ENCODE measurements at regions not wholly inside any gene's neighbourhood (a gene's known extent, or its start where the extent isn't known, plus 50 kb on each side); places are given as distances from the start of the nearest gene placed in this dataset.

GRCh38 chr2:4420032-4420431 is 716.7 kb downstream of the DCDC2C start:
- CTCF ChIA-PET: no interaction called here
- Mint-ChIP-seq H3K27me3 (ENCODE audit: low read depth) (no peaks in the 10 kb centered on the region), H3K27ac (no peak overlapping the region), H3K4me1 (ENCODE audit: low read depth) (no peaks in the 10 kb centered on the region), H3K36me3 (ENCODE audit: low read depth) (no peaks in the 10 kb centered on the region), H3K4me3 (no peak overlapping the region), H3K9me3 (ENCODE audit: insufficient read depth) (peaks cover 5% of the 10 kb centered on the region)
- no peak for ATAC-seq
- POLR2A ChIA-PET: no interaction called here
- no peak for DNase-seq

- Mint-ChIP-seq H3K27me3 (ENCODE audit: low read depth) (no peaks in the 10 kb centered on the region), H3K4me3 (no peak overlapping the region), H3K9me3 (ENCODE audit: insufficient read depth) (peaks cover 5% of the 10 kb centered on the region), H3K4me1 (ENCODE audit: low read depth) (no peaks in the 10 kb centered on the region), H3K27ac (no peak overlapping the region), H3K36me3 (ENCODE audit: low read depth) (no peaks in the 10 kb centered on the region)
- CTCF ChIA-PET: no interaction called here
- ATAC-seq: no peak
- no peak for DNase-seq
- POLR2A ChIA-PET: no interaction called here
Observed at GRCh38 chr2:4424153-4424552, 720.8 kb downstream of the DCDC2C start.

- H3K36me3 Mint-ChIP-seq (ENCODE audit: low read depth): no peaks in the 10 kb centered on the region
- CTCF ChIA-PET: no interaction called here
- no peak overlapping the region for H3K4me3 Mint-ChIP-seq
- ATAC-seq (no peak), DNase-seq (no peak)
- no peaks in the 10 kb centered on the region for H3K27me3 Mint-ChIP-seq (ENCODE audit: low read depth)
- no peaks in the 10 kb centered on the region for H3K4me1 Mint-ChIP-seq (ENCODE audit: low read depth)
- H3K27ac Mint-ChIP-seq: no peak overlapping the region
- POLR2A ChIA-PET: no interaction called here
- no peaks in the 10 kb centered on the region for H3K9me3 Mint-ChIP-seq (ENCODE audit: insufficient read depth)
Observed at GRCh38 chr2:4427083-4427482, 723.7 kb downstream of the DCDC2C start.

DNA sequence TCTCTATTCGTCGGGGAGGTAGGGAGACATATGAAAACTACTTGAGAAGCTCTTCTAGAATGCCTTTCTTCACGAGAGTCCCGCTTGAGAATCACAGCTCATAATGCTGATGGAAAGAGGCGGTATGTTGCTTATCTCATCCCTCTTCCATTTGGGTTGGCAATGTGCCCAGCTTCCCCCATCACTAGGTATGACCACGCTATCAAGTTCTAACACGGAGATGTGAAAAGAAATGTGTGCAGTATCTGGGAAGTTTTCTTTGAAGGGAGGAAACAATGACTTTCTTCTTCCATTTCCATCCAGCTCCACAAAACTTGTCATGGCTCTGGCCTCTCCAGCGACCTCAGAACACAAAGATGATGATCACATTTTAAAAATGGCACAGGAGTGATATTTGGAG is 742.4 kb downstream of the DCDC2C start:
- Mint-ChIP-seq H3K9me3 (ENCODE audit: insufficient read depth) (peaks cover 11% of the 10 kb centered on the region), H3K4me1 (ENCODE audit: low read depth) (no peaks in the 10 kb centered on the region), H3K27me3 (ENCODE audit: low read depth) (no peaks in the 10 kb centered on the region), H3K36me3 (ENCODE audit: low read depth) (no peaks in the 10 kb centered on the region), H3K27ac (no peak overlapping the region), H3K4me3 (no peak overlapping the region)
- ChIA-PET CTCF (no interaction called here), POLR2A (no interaction called here)
- ATAC-seq (no peak), DNase-seq (no peak)

DNA sequence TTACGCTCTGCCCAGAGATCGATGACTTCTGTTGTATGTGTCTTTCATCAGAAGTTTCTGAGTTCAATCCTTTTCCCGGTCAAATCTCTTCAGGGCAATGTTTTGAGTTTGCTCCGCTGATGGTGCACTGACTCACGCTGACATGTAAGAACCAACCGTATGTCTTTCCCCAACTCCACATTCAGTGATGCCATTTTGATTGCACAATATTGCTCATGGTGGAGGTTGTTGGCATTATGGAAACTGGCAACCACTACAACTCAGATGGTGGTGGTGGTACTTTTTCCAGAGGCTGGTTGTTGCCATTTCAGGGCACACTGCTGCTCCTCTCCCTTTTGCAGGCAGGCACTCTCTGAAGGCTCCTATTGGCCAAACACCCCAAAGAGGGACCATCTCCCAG is 751.5 kb downstream of the DCDC2C start:
- ChIA-PET CTCF (no interaction called here), POLR2A (no interaction called here)
- no peaks in the 10 kb centered on the region for H3K4me1 Mint-ChIP-seq (ENCODE audit: low read depth)
- DNase-seq: no peak
- H3K36me3 Mint-ChIP-seq (ENCODE audit: low read depth): no peaks in the 10 kb centered on the region
- H3K9me3 Mint-ChIP-seq (ENCODE audit: insufficient read depth): peaks cover 8% of the 10 kb centered on the region
- H3K27ac Mint-ChIP-seq: no peak overlapping the region
- no peak overlapping the region for H3K4me3 Mint-ChIP-seq
- ATAC-seq: no peak
- H3K27me3 Mint-ChIP-seq (ENCODE audit: low read depth): no peaks in the 10 kb centered on the region

DNA sequence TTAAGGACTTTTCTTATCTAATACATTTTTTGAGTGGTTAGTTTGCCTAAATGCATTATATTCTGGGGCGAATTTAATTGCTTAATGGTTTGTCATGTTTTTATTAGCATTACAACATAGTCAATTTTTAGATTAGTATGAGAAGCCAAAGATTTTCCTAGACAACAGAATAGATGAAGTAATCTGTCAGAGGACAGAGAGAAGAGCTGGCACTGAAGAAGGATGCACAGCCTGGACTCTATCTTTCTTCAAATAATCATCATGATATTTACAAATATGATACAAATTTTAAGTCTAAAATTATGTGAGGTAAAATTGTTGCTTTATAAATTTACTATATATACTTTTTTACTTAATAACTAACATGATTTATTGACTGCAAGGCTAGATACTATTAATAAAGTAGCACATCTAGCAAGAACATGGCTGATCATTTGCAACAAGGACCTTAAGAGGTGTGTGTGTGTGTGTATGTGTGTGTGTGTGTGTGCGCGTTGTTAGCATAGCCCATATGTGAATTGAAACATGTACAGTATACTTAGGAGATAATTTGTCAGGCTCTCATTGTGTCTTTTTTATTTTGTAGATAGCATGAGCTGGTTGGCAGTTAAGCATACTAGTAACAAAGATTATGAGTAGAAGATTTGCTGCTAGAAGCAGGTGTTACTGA is 752.2 kb downstream of the DCDC2C start:
- peaks cover 8% of the 10 kb centered on the region for H3K9me3 Mint-ChIP-seq (ENCODE audit: insufficient read depth)
- H3K4me3 Mint-ChIP-seq: no peak overlapping the region
- DNase-seq (no peak), ATAC-seq (no peak)
- ChIA-PET POLR2A (no interaction called here), CTCF (no interaction called here)
- no peaks in the 10 kb centered on the region for H3K4me1 Mint-ChIP-seq (ENCODE audit: low read depth)
- H3K27ac Mint-ChIP-seq: no peak overlapping the region
- H3K27me3 Mint-ChIP-seq (ENCODE audit: low read depth): no peaks in the 10 kb centered on the region
- H3K36me3 Mint-ChIP-seq (ENCODE audit: low read depth): no peaks in the 10 kb centered on the region

- H3K4me1 Mint-ChIP-seq (ENCODE audit: low read depth): no peaks in the 10 kb centered on the region
- H3K27me3 Mint-ChIP-seq (ENCODE audit: low read depth): no peaks in the 10 kb centered on the region
- no peak overlapping the region for H3K4me3 Mint-ChIP-seq
- peaks cover 12% of the 10 kb centered on the region for H3K9me3 Mint-ChIP-seq (ENCODE audit: insufficient read depth)
- DNase-seq (no peak), ATAC-seq (no peak)
- ChIA-PET CTCF (no interaction called here), POLR2A (no interaction called here)
- no peak overlapping the region for H3K27ac Mint-ChIP-seq
- no peaks in the 10 kb centered on the region for H3K36me3 Mint-ChIP-seq (ENCODE audit: low read depth)
Observed at GRCh38 chr2:4464634-4465266, 761.4 kb downstream of the DCDC2C start.

DNA sequence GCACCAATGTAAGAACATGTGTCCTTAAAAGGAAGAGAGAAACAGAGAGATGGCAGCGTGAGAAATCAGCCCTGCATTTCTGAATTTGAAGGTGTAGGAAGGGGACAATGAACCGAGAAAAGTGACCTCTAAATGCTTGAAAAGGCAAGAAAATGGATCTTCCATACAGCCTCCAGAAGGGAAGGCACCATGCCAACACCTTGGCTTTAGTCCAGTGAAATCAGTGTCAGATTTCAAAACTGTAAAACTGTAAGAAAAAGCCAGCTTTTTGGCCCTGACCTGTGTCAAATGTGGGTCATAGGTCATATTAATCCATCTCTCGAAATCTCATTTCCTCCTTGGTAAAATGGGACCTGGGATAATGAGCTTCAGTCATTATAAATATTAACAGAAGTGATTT is 762.3 kb downstream of the DCDC2C start:
- ATAC-seq: no peak

DNA sequence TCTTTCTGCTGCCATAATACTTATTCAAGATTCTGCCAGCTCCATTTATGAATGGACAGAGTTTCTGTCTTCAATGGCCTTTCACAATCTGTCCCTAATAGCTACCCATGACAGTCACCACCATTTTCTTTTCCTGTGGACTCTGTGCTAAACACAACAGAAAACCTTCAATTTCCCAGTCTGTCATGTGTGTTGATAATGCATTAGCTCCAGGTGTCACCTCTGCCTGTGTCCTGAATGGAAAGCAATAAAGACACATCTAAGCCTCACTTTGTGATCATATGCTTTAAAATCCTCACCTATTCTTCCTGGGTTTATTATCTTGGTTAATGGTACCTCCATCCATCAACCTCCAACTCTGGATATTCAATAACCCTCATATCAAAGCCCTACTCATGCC is 772.2 kb downstream of the DCDC2C start:
- ATAC-seq (no peak), DNase-seq (no peak)
- Mint-ChIP-seq H3K4me3 (no peak overlapping the region), H3K9me3 (ENCODE audit: insufficient read depth) (peaks cover 3% of the 10 kb centered on the region), H3K27ac (no peak overlapping the region), H3K27me3 (ENCODE audit: low read depth) (no peaks in the 10 kb centered on the region), H3K4me1 (ENCODE audit: low read depth) (no peaks in the 10 kb centered on the region), H3K36me3 (ENCODE audit: low read depth) (no peaks in the 10 kb centered on the region)
- CTCF ChIA-PET: no interaction called here
- POLR2A ChIA-PET: no interaction called here

More for the DNA sequence above, 762.3 kb downstream of the DCDC2C start:
- POLR2A ChIA-PET: no interaction called here
- Mint-ChIP-seq H3K27me3 (ENCODE audit: low read depth) (no peaks in the 10 kb centered on the region), H3K27ac (no peak overlapping the region), H3K9me3 (ENCODE audit: insufficient read depth) (peaks cover 12% of the 10 kb centered on the region), H3K36me3 (ENCODE audit: low read depth) (no peaks in the 10 kb centered on the region), H3K4me1 (ENCODE audit: low read depth) (no peaks in the 10 kb centered on the region), H3K4me3 (no peak overlapping the region)
- DNase-seq: no peak
- CTCF ChIA-PET: no interaction called here

- ChIA-PET CTCF (no interaction called here), POLR2A (no interaction called here)
- H3K4me1 Mint-ChIP-seq (ENCODE audit: low read depth): no peaks in the 10 kb centered on the region
- H3K27ac Mint-ChIP-seq: no peak overlapping the region
- peaks cover 3% of the 10 kb centered on the region for H3K9me3 Mint-ChIP-seq (ENCODE audit: insufficient read depth)
- no peaks in the 10 kb centered on the region for H3K36me3 Mint-ChIP-seq (ENCODE audit: low read depth)
- DNase-seq (no peak), ATAC-seq (no peak)
- no peak overlapping the region for H3K4me3 Mint-ChIP-seq
- no peaks in the 10 kb centered on the region for H3K27me3 Mint-ChIP-seq (ENCODE audit: low read depth)
Observed at GRCh38 chr2:4483050-4483449, 779.7 kb downstream of the DCDC2C start.

- DNase-seq: no peak
- H3K9me3 Mint-ChIP-seq (ENCODE audit: insufficient read depth): no peaks in the 10 kb centered on the region
- no peak for ATAC-seq
- no peak overlapping the region for H3K27ac Mint-ChIP-seq
- no peaks in the 10 kb centered on the region for H3K4me1 Mint-ChIP-seq (ENCODE audit: low read depth)
- H3K36me3 Mint-ChIP-seq (ENCODE audit: low read depth): no peaks in the 10 kb centered on the region
- POLR2A ChIA-PET: no interaction called here
- no peaks in the 10 kb centered on the region for H3K27me3 Mint-ChIP-seq (ENCODE audit: low read depth)
- CTCF ChIA-PET: no interaction called here
- no peak overlapping the region for H3K4me3 Mint-ChIP-seq
Observed at GRCh38 chr2:4486971-4487370, 783.6 kb downstream of the DCDC2C start.

- ChIA-PET POLR2A (no interaction called here), CTCF (no interaction called here)
- ATAC-seq (no peak), DNase-seq (no peak)
- no peak overlapping the region for H3K4me3 Mint-ChIP-seq
- H3K27ac Mint-ChIP-seq: no peak overlapping the region
- no peaks in the 10 kb centered on the region for H3K4me1 Mint-ChIP-seq (ENCODE audit: low read depth)
- H3K36me3 Mint-ChIP-seq (ENCODE audit: low read depth): no peaks in the 10 kb centered on the region
- H3K27me3 Mint-ChIP-seq (ENCODE audit: low read depth): no peaks in the 10 kb centered on the region
- H3K9me3 Mint-ChIP-seq (ENCODE audit: insufficient read depth): no peaks in the 10 kb centered on the region
Observed at GRCh38 chr2:4499316-4500030, 796.1 kb downstream of the DCDC2C start.

GRCh38 chr2:4501525-4501924 is 798.1 kb downstream of the DCDC2C start:
- CTCF ChIA-PET: no interaction called here
- peaks cover 5% of the 10 kb centered on the region for H3K9me3 Mint-ChIP-seq (ENCODE audit: insufficient read depth)
- H3K27ac Mint-ChIP-seq: no peak overlapping the region

More at GRCh38 chr2:4501525-4501924, 798.1 kb downstream of the DCDC2C start:
- no peak for ATAC-seq
- no peak for DNase-seq
- H3K36me3 Mint-ChIP-seq (ENCODE audit: low read depth): no peaks in the 10 kb centered on the region
- H3K27me3 Mint-ChIP-seq (ENCODE audit: low read depth): no peaks in the 10 kb centered on the region
- no peak overlapping the region for H3K4me3 Mint-ChIP-seq
- H3K4me1 Mint-ChIP-seq (ENCODE audit: low read depth): no peaks in the 10 kb centered on the region
- POLR2A ChIA-PET: no interaction called here
